Fibroblast of the aortic adventitia (primary cell): ENCODE measurements at regions not wholly inside any gene's neighbourhood (a gene's known extent, or its start where the extent isn't known, plus 50 kb on each side); places are given as distances from the start of the nearest gene placed in this dataset.
"Not testable (repeated sequence)": the region's sequence is repeated elsewhere in the genome, so short reads cannot be mapped to it uniquely, and the experiment has no call there.

Experiments
- DNase-seq: peaks from one replicate; pipeline ENCODE4 v3.0.0-alpha.2; 2010; ENCODE audit warnings: low read depth
- H3K4me3 ChIP-seq: 2 replicates; pipeline ENCODE4 v1.5.1; 2011; ENCODE audit warnings: low read depth, mild to moderate bottlenecking, control low read depth, low read length, moderate library complexity
- CTCF ChIP-seq: IDR thresholded peaks from 2 replicates; pipeline ENCODE4 v1.5.1; 2011; ENCODE audit warnings: mild to moderate bottlenecking, low read length, control low read depth, inconsistent platforms; ENCODE audit not compliant: insufficient read depth

DNA sequence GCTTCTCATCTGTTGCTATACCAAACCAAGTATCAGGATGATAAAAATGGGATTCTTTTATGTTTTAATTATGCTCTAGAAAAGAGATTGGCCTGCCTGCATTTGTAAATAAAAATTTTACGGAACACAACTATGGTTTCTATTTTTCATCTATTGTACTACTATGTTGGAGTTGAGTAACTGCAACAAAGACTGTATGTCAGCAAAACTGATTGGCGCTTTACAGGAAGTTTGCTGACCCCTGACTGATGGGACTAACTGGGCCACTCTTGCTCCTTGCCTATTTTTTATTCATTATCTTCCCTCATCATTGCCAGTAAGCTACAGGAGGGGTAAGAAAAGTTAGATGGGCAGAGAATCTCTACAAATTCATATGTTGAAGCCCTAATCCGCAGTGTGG is 242.3 kb downstream of the FSIP2 start:
- no peak for TF ChIP-seq CTCF
- no peak for DNase-seq
- no peak overlapping the region for H3K4me3 ChIP-seq

DNA sequence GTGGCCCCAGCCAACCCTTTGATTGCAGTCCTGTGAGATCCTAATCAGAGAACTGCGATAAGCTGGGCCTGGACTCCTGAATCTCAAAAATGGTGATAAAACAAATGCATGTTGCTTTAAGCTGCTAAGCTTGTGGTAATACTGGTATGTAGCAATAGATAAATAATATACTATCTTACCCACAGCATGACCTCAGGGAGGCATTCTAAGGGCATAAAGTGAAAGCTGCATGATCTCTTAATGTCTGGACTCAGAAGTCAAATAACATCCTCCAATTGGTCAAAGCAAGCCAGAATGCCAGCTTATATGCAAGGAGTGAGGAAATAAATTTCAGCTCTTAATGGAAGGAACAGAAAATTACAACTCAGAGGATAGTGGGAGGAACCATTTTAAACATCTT is 246.1 kb downstream of the FSIP2 start:
- DNase-seq: peak; percentile 3
- TF ChIP-seq CTCF: no peak
- H3K4me3 ChIP-seq: no peak overlapping the region

- not testable (repeated sequence) for H3K4me3 ChIP-seq, DNase-seq
These were observed 250.3 kb downstream of the FSIP2 start for GRCh38 chr2:185988907-185989306.

DNA sequence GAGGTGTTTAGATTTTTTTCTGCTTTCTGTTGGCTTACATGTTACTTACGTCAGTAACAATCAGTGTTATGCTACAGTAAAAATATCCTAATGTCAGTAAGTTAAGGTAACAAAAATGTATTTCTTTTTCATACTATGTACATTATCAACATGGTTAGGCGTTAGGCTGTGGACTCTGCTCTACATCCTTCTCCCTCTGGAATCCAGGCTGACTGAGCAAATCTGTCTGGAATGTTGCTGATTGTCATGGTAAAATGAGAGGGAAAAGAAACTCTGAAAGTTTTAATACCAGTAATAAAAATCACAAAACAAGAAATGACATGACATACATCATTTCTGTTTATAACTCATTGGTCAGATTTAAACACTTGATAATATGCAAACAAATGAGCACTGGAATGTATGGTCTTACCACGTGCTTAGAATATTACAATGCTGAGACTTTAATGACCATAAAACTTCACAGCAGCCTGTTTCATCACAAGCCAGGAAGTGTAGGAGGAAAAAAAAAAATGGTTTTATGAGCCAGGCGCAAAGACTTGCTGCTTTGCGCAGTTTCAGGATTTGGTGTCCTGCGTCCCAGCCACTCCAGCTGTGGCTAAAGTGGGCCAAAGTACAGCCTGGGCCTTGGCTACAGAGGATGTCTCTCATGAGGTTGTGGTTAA is 252.4 kb downstream of the FSIP2 start:
- DNase-seq: no peak
- no peak for TF ChIP-seq CTCF
- no peak overlapping the region for H3K4me3 ChIP-seq

DNA sequence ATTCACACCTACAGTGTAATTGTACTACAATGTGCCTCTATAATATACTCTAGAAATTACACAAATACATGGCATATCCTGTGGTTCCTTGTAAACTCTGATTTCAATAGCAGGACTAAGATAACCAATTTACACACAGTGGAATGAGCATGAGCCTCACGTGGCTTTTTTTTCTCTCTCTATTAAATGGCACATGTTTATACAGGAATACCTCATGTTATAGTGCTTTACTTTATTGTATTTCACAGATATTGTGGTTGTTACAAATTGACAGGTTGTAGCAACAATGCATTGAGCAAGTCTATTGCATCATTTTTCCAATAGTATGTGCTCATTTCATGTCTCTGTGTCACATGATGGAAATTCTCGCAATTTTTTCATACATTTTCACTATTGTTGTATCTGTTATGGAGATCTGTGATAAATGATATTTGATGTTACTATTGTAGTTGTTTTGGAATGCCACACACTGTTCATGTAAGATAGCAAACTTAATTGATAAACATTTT is 260.0 kb downstream of the FSIP2 start:
- no peak for TF ChIP-seq CTCF
- no peak overlapping the region for H3K4me3 ChIP-seq
- no peak for DNase-seq

DNA sequence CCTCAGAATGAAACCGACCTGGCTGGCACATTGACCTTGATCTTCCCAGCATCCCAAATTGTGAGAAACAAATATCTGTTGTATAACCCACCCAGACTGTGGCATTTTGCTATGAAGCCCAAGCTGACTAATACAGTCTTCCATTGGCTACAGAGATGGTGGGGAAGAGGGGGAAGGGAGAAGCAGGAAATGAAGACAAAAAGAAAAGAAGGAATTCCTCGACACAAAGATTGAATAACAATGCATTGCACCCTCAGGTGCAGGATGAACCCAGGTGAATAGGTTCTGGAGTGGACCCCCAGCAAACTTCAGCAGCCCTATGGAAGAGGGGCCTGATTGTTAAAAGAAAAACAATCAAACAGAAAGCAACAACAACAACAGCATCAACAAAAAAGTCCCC is 270.7 kb downstream of the FSIP2 start:
- H3K4me3 ChIP-seq: no peak overlapping the region
- no peak for DNase-seq
- TF ChIP-seq CTCF: no peak

- no peak for TF ChIP-seq CTCF
- no peak for DNase-seq
- H3K4me3 ChIP-seq: no peak overlapping the region
These were observed 278.7 kb downstream of the FSIP2 start for GRCh38 chr2:186017278-186017677.
